Bronchial epithelial cell (primary cell): ENCODE measurements at regions not wholly inside any gene's neighbourhood (a gene's known extent, or its start where the extent isn't known, plus 50 kb on each side); places are given as distances from the start of the nearest gene placed in this dataset.

Experiments used
- DNase-seq: peaks from one replicate; pipeline ENCODE4 v3.0.0-alpha.2; 2010; ENCODE audit warnings: low read depth
- FAIRE-seq: peaks from 2 replicates; lab custom pipeline; 2011; peaks lifted over from hg19 to GRCh38; lab: Jason Lieb, UNC
- H3K27me3 ChIP-seq: 2 replicates; pipeline ENCODE4 v1.5.1; 2011; ENCODE audit warnings: low read length; ENCODE audit not compliant: control insufficient read depth, insufficient read depth
- H3K36me3 ChIP-seq: 2 replicates; pipeline ENCODE4 v1.5.1; 2011; ENCODE audit warnings: low read length; ENCODE audit not compliant: control insufficient read depth, insufficient read depth
- H3K4me3 ChIP-seq: 2 replicates; pipeline ENCODE4 v1.5.1; 2011; ENCODE audit warnings: mild to moderate bottlenecking, low read depth, low read length, control low read depth
- TF ChIP-seq, protein P1 (sequence below): IDR thresholded peaks from 2 replicates; pipeline ENCODE4 v1.5.1; 2011; ENCODE audit warnings: mild to moderate bottlenecking, moderate library complexity, low read length, control low read depth, inconsistent platforms; ENCODE audit not compliant: insufficient read depth, severe bottlenecking

DNA sequence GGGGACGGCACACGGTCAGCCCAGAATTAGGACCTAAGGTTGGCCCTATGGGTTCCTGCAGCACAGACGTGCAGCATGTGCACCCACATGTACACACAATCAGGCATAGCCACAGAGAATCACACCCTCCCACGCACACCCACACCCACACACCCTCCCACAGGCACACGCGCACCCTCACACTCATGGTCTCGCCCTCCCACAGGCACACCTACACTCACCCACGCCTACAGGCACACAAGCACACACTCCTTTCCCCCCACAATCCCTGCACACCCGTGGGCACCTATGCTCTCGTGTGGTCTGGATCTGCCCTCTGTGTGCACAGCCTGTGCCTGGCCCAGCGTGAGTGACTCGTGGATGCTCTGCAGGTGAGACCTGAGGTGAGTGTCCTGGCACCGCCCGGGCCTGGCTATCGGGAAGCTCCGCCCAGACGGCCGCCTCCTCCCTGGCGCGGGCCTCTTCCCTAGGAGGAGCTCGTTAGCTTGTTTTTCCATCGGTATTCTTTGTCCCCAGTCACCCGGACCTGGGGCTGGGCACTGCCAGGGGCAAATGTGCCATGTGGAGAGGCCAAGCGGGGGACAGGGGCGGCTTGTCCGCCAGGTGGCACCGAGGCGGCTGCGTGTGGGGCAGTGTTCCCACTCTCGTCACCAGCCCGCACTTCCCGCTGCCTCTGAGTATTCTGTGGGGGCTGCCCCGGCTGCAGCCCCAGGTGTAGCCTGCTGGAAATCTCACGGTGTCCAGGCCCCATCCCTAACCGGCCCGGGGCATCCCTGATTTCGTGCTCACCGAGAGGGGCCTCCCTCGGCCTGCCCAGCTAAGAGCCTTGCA, 110.2 kb upstream of the FAM20C start:
- DNase-seq (peak; percentile 29), FAIRE-seq (peak; percentile 28)
- Histone ChIP-seq H3K36me3 (no peaks in the 10 kb centered on the region), H3K27me3 (peaks cover 2% of the 10 kb centered on the region), H3K4me3 (no peak overlapping the region)
- TF ChIP-seq, protein P1, sequence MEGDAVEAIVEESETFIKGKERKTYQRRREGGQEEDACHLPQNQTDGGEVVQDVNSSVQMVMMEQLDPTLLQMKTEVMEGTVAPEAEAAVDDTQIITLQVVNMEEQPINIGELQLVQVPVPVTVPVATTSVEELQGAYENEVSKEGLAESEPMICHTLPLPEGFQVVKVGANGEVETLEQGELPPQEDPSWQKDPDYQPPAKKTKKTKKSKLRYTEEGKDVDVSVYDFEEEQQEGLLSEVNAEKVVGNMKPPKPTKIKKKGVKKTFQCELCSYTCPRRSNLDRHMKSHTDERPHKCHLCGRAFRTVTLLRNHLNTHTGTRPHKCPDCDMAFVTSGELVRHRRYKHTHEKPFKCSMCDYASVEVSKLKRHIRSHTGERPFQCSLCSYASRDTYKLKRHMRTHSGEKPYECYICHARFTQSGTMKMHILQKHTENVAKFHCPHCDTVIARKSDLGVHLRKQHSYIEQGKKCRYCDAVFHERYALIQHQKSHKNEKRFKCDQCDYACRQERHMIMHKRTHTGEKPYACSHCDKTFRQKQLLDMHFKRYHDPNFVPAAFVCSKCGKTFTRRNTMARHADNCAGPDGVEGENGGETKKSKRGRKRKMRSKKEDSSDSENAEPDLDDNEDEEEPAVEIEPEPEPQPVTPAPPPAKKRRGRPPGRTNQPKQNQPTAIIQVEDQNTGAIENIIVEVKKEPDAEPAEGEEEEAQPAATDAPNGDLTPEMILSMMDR: no peak

DNA sequence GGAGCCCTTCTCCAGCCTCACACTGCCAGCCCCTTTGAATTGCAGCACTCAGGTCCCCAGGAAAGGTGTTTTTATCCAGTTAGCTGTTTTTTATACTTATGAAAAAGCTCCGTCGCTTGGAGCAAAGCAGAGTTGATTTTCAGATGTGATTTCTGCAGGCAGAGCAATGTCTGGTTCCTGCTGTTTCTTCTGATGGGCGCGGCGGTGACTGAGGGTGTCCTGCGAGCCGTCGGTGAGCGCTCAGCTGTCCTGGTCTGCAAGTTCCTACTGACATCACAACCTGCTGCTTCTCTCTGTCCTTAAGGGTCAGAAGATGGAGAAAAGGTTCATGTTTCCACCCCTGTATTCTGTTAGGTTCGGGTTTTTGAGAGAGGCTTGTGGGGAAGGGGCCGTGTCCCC, 109.6 kb upstream of the FAM20C start:
- TF ChIP-seq, protein P1: no peak
- Histone ChIP-seq H3K36me3 (no peaks in the 10 kb centered on the region), H3K4me3 (no peak overlapping the region), H3K27me3 (peaks cover 2% of the 10 kb centered on the region)
- DNase-seq (no peak), FAIRE-seq (no peak)

DNA sequence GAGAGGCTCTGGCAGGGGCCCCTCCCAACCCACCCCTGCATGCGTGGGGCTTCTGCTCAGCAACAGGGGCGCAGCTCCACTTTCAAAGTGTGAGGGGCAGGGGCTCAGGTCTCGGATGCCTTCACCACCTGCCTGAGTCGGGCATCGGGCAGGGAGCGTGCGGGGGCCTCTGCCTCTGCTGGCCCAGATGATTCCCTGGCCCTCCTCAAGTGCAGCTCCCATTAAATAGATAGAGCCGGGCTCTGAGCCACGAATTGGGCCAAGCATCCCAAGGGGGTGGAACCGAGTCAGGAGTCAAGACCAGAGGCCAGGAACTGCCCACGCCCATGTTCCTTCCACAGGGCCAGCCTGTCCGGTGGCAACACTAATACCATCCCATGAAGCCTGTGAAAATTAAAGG, 108.9 kb upstream of the FAM20C start:
- H3K4me3 ChIP-seq: no peak overlapping the region
- DNase-seq: no peak
- peaks cover 2% of the 10 kb centered on the region for H3K27me3 ChIP-seq
- H3K36me3 ChIP-seq: no peaks in the 10 kb centered on the region
- no peak for FAIRE-seq
- TF ChIP-seq, protein P1: no peak

DNA sequence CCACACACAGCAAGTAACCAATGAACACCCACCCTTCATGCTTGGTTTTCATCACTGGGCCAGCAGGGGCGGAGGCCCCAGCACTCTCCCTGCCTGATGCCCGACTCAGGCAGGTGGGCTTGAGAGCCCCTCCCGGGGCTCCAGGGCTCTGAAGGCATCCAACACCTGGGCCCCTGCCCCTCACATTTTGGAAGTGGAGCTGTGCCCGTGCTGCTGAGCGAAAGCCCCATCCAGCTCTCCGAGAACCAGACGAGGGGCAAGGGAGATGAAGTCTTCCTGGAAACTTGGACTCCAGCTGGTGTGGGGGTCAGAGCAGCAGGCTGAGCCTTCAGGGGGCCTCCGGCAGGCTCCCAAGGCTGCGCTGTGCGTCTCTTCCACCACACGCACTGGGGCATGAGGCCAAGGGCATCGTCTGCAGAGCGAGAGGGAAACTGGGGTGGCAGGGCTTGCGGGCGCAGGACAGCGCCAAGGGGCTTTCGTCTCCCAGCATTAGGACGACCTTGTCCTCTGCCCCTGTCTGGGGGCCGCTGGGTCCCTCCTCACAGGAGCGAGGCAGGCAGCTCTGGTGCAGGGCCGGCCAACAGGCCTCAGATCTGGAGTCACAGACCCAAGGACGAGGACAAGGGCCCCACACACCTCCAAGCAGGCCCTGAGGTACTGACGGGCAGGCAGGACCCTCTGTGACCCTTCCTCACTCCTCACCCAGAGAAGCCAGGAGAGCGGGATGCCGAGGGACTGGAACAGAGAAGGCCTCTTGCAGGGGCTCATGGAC, 108.3 kb upstream of the FAM20C start:
- TF ChIP-seq, protein P1: no peak
- Histone ChIP-seq H3K4me3 (no peak overlapping the region), H3K36me3 (no peaks in the 10 kb centered on the region), H3K27me3 (peaks cover 2% of the 10 kb centered on the region)
- DNase-seq (no peak), FAIRE-seq (no peak)

DNA sequence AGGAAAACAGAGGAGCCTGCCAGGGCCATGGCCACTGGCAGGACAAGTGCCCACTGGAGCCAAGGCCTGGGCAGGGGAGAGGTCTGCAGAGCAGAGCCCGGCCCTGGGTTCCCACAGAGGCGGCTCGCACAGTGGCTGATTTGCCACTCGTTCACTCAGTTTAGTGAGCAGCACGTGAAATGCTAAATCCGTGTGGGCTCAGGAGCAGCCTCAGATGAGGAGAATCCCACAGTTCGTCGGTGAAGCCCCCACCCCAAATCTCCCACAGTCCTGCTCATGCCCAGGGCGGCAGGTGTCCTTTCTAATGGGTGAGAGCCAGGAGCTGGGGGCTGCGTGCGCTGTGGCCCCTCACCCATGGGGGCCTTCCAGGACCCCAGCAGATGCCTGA, 107.7 kb upstream of the FAM20C start:
- no peak for DNase-seq
- Histone ChIP-seq H3K4me3 (no peak overlapping the region), H3K36me3 (no peaks in the 10 kb centered on the region), H3K27me3 (peaks cover 2% of the 10 kb centered on the region)
- FAIRE-seq: no peak
- TF ChIP-seq, protein P1: no peak
